ENCODE measurements at regions not wholly inside any gene's neighbourhood (a gene's known extent, or its start where the extent isn't known, plus 50 kb on each side); places are given as distances from the start of the nearest gene placed in this dataset.

DNA sequence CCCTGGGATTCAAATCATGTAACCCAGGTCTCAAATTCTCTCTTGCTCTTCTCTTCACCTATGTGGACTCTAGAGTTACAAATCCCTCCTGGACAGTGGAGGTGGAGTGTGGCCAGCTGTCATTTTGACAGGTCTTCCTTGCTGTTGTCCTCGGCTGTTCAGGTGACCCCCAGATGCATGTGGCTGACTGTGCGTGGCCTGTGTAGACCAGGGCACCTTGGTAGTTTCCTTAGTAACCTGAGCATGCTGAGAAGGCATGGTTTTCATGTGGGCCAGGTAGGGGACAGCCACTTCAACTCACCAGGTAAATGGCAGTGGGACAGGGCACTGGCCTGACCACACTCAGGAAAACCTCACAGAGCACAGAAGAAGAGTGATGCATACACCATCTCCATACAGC, 155.0 kb upstream of the TSHZ3 start:
- TF ChIP-seq, protein P1, sequence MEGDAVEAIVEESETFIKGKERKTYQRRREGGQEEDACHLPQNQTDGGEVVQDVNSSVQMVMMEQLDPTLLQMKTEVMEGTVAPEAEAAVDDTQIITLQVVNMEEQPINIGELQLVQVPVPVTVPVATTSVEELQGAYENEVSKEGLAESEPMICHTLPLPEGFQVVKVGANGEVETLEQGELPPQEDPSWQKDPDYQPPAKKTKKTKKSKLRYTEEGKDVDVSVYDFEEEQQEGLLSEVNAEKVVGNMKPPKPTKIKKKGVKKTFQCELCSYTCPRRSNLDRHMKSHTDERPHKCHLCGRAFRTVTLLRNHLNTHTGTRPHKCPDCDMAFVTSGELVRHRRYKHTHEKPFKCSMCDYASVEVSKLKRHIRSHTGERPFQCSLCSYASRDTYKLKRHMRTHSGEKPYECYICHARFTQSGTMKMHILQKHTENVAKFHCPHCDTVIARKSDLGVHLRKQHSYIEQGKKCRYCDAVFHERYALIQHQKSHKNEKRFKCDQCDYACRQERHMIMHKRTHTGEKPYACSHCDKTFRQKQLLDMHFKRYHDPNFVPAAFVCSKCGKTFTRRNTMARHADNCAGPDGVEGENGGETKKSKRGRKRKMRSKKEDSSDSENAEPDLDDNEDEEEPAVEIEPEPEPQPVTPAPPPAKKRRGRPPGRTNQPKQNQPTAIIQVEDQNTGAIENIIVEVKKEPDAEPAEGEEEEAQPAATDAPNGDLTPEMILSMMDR (IDR thresholded peaks at IDR 0.05; ENCODE audit: control insufficient read depth, insufficient read depth, low read depth, low read length, missing control alignments), result no peak
- no peak for DNase-seq (ENCODE audit: low read depth)
- no peak overlapping the region for H3K4me3 ChIP-seq (ENCODE audit: control insufficient read depth, low read depth, low read length)

DNA sequence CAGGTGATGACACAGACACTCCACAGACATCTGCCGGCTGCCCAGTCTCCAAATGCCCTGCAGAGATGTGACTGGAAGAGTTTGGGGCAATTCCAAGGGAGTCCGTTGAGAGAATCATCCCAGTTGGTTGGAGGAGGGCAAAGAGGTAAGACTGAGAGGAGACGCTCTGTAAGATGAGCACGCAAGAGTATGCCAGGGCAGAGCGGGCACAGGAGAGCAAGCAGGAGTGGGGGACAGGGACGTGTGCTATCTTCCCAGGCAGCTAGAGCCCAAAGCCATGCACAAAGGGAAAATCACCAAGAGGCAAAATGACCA, 156.3 kb upstream of the TSHZ3 start:
- no peak for DNase-seq (ENCODE audit: low read depth)
- TF ChIP-seq, protein P1 (IDR thresholded peaks at IDR 0.05; ENCODE audit: control insufficient read depth, insufficient read depth, low read depth, low read length, missing control alignments), result no peak

DNA sequence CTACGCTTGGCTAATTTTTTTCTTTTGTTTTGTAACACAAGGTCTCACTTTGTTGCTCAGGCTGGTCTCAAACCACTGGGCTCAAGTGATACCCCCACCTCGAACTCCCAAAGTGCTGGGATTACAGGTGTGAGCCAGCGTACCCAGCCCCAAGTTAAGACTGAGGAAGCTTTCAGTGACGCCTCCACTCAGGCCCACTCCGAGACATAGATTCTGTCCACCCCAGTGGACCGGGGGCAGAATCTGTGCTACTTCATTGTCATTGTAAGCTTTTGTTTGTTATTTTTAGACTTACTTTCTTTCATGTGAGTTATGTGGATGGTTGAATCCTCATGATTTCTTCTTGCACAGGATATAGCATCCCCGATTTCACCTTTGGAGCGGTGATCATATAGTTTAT, 156.9 kb upstream of the TSHZ3 start:
- no peak for DNase-seq (ENCODE audit: low read depth)
- TF ChIP-seq, protein P1 (IDR thresholded peaks at IDR 0.05; ENCODE audit: control insufficient read depth, insufficient read depth, low read depth, low read length, missing control alignments), result no peak
- H3K4me3 ChIP-seq (ENCODE audit: control insufficient read depth, low read depth, low read length), result no peak overlapping the region

More for the DNA sequence above, 156.3 kb upstream of the TSHZ3 start:
- no peak overlapping the region for H3K4me3 ChIP-seq (ENCODE audit: control insufficient read depth, low read depth, low read length)

DNA sequence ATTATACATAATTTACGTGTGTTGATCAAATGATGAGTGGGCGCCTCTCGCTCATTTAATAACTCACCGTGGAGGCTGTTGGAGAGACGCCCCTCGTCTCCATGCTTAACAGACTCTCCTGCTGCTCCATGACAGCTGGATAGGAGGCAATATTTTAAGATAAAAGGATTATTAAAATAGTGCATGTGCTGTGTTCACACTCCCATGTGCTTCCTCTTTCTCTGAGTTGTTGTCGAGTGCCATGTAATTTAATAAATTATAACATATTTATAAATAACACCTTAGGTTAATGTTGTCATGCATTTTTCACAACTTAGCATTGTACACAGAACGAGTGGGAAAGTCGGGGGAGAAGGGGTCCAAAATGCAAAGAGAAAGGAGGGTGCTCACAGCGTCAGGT, 161.4 kb upstream of the TSHZ3 start:
- TF ChIP-seq, protein P1 (IDR thresholded peaks at IDR 0.05; ENCODE audit: control insufficient read depth, insufficient read depth, low read depth, low read length, missing control alignments), result no peak
- DNase-seq (ENCODE audit: low read depth), result no peak
- H3K4me3 ChIP-seq (ENCODE audit: control insufficient read depth, low read depth, low read length), result no peak overlapping the region

DNA sequence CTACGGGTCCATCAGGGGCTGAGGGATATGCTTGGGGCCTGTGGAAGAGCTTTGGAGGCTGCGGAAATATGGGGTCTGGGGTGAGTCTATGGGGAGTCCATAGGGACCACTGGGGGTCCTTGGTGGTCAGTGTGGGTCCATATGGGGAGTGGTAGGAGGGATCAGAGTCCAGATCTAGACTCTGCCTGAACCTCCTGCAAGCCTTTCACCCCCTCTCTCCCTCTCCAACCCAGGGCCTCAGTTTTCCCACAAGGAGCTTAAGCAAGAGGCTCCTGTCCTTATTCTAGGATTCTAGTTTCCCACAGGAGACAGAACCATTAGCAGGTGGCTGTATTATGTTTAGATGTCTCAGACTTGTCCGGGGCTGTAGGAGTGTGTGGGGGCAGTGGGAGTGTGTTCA, 161.9 kb upstream of the TSHZ3 start:
- H3K4me3 ChIP-seq (ENCODE audit: control insufficient read depth, low read depth, low read length), result no peak overlapping the region
- no peak for DNase-seq (ENCODE audit: low read depth)
- TF ChIP-seq, protein P1 (IDR thresholded peaks at IDR 0.05; ENCODE audit: control insufficient read depth, insufficient read depth, low read depth, low read length, missing control alignments), result no peak

DNA sequence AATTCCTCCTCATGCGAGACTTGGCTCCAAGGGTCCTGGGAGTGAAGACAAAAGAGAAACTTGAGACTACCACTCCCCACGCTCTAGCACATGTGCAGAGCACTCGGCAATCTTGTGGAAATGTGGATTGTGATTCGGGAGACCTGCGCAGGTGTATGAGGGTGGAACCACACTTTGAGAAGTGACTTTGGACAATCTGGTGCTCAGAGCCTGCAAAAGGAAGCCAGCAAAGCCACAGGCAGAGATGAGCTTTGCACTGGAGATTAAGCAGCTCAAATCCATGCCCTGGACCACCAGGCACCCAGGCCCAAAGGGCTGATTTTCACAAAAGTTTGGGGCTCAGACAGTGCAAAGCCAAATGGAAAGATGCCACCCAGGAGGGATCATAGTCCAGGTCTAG, 162.5 kb upstream of the TSHZ3 start:
- DNase-seq (ENCODE audit: low read depth), result no peak
- TF ChIP-seq, protein P1 (IDR thresholded peaks at IDR 0.05; ENCODE audit: control insufficient read depth, insufficient read depth, low read depth, low read length, missing control alignments), result no peak
- H3K4me3 ChIP-seq (ENCODE audit: control insufficient read depth, low read depth, low read length), result no peak overlapping the region

Data from AG09309 (cell line).